Caco-2 (cell line): ENCODE measurements at regions not wholly inside any gene's neighbourhood (a gene's known extent, or its start where the extent isn't known, plus 50 kb on each side); places are given as distances from the start of the nearest gene placed in this dataset.

Source experiments
- BruUV-seq: library from RNA; stranded (reverse); fragments of 400-500 nt; replicated peaks from 2 replicates; lab custom pipeline; 2021; lab: Mats Ljungman, UMichigan
- CTCF ChIA-PET: fragments of 300-600 bp; sonication (Branson Sonifier 250); formaldehyde crosslinking; loops from one replicate; lab custom pipeline; 2022; ENCODE audit warnings: antibody characterized with exemption; lab: Charles Lee
- POLR2A ChIA-PET: fragments of 300-600 bp; sonication (Branson Sonifier 250); formaldehyde crosslinking; loops from one replicate; lab custom pipeline; 2022; ENCODE audit warnings: antibody characterized with exemption; lab: Charles Lee
- DNase-seq, 2 experiments: peaks; one replicate each; pipeline versions ENCODE4 v3.0.0 to v3.0.0-alpha.2; 2020 to 2022
- H3K27me3 ChIP-seq: replicated peaks from 2 replicates; pipeline ENCODE4 v1.6.0; 2011; ENCODE audit warnings: low read length; ENCODE audit not compliant: control insufficient read depth, insufficient read depth
- H3K36me3 ChIP-seq: 2 replicates; pipeline ENCODE4 v1.5.1; 2011; ENCODE audit warnings: low read length; ENCODE audit not compliant: control insufficient read depth, insufficient read depth
- H3K4me1 ChIP-seq: fragments of 250-450 bp; sonication (Bioruptor Pico); 2 replicates; pipeline ENCODE4 v1.5.1; 2020; ENCODE audit warnings: mild to moderate bottlenecking
- H3K4me3 ChIP-seq: 2 replicates; pipeline ENCODE4 v1.5.1; 2011; ENCODE audit warnings: low read depth, mild to moderate bottlenecking, control low read depth, low read length
- H3K9me3 ChIP-seq: fragments of 250-450 bp; sonication (Bioruptor Pico); 2 replicates; pipeline ENCODE4 v1.5.1; 2020; ENCODE audit warnings: mild to moderate bottlenecking, moderate library complexity
- H3K27ac Mint-ChIP-seq: one replicate; pipeline ENCODE4 v1.8.0; 2022; ENCODE audit warnings: mixed read lengths; ENCODE audit not compliant: unreplicated experiment
- H3K27me3 Mint-ChIP-seq: one replicate; pipeline ENCODE4 v1.8.0; 2022; ENCODE audit warnings: mixed read lengths; ENCODE audit not compliant: insufficient read depth, unreplicated experiment
- H3K36me3 Mint-ChIP-seq: one replicate; pipeline ENCODE4 v1.8.0; 2022; ENCODE audit warnings: mild to moderate bottlenecking, mixed read lengths; ENCODE audit not compliant: insufficient read depth, unreplicated experiment
- H3K4me1 Mint-ChIP-seq: one replicate; pipeline ENCODE4 v1.8.0; 2022; ENCODE audit warnings: low read depth, mixed read lengths; ENCODE audit not compliant: unreplicated experiment
- H3K4me3 Mint-ChIP-seq: one replicate; pipeline ENCODE4 v1.8.0; 2022; ENCODE audit warnings: mild to moderate bottlenecking, moderate library complexity, mixed read lengths; ENCODE audit not compliant: unreplicated experiment
- H3K9me3 Mint-ChIP-seq: one replicate; pipeline ENCODE4 v1.8.0; 2022; ENCODE audit warnings: mixed read lengths; ENCODE audit not compliant: unreplicated experiment
- CTCF ChIP-seq, 2 experiments: fragments of 200-600 bp in 1 of 2; IDR thresholded peaks; 1 replicate in 1 of 2; 2 replicates in 1 of 2; pipeline versions ENCODE4 v1.5.1 to v1.8.0; 2011 to 2022; ENCODE audit warnings: antibody characterized with exemption in 1 of 2, control low read depth in 1 of 2, inconsistent platforms in 1 of 2, low read depth in 1 of 2, low read length in 1 of 2, mild to moderate bottlenecking in 1 of 2, moderate library complexity in 1 of 2; ENCODE audit not compliant: insufficient read depth in 1 of 2, severe bottlenecking in 1 of 2, unreplicated experiment in 1 of 2
- intact Hi-C: fragments of 100-400 bp; cut with micrococcal nuclease; formaldehyde crosslinking; loops from one replicate; pipeline ENCODE4 v1.10.0; 2022; ENCODE audit not compliant: unreplicated experiment

- POLR2A ChIA-PET: no interaction called here
- Histone ChIP-seq H3K36me3 (no peaks in the 10 kb centered on the region), H3K4me3 (no peak overlapping the region), H3K4me1 (no peaks in the 10 kb centered on the region), H3K27me3 (no peaks in the 10 kb centered on the region), H3K9me3 (no peaks in the 10 kb centered on the region)
- no peak for DNase-seq
- Mint-ChIP-seq H3K36me3 (no peaks in the 10 kb centered on the region), H3K4me1 (no peaks in the 10 kb centered on the region), H3K27me3 (peaks cover 3% of the 10 kb centered on the region), H3K9me3 (no peaks in the 10 kb centered on the region), H3K27ac (no peak overlapping the region), H3K4me3 (no peak overlapping the region)
- CTCF ChIA-PET: no interaction called here
- intact Hi-C loops: no loop called here
- no TSS peak for BruUV-seq
- TF ChIP-seq CTCF (IDR thresholded peaks at IDR 0.05; ENCODE audit: insufficient read depth in 1 of 2, low read depth in 1 of 2, low read length in 1 of 2, severe bottlenecking in 1 of 2, unreplicated experiment in 1 of 2): no peak
Observed at GRCh38 chr1:187433598-187433997, 604.8 kb downstream of the PLA2G4A start.

- Histone ChIP-seq H3K4me1 (no peaks in the 10 kb centered on the region), H3K9me3 (no peaks in the 10 kb centered on the region), H3K27me3 (no peaks in the 10 kb centered on the region), H3K4me3 (no peak overlapping the region), H3K36me3 (no peaks in the 10 kb centered on the region)
- ChIA-PET CTCF (no interaction called here), POLR2A (no interaction called here)
- no peak overlapping the region for H3K27ac Mint-ChIP-seq
- H3K9me3 Mint-ChIP-seq: no peaks in the 10 kb centered on the region
- TF ChIP-seq CTCF (IDR thresholded peaks at IDR 0.05; ENCODE audit: insufficient read depth in 1 of 2, low read depth in 1 of 2, low read length in 1 of 2, severe bottlenecking in 1 of 2, unreplicated experiment in 1 of 2): no peak
- H3K36me3 Mint-ChIP-seq: no peaks in the 10 kb centered on the region
- H3K4me1 Mint-ChIP-seq: no peaks in the 10 kb centered on the region
- DNase-seq: no peak
- H3K27me3 Mint-ChIP-seq: no peaks in the 10 kb centered on the region
- no TSS peak for BruUV-seq
- intact Hi-C loops: no loop called here
- H3K4me3 Mint-ChIP-seq: no peak overlapping the region
Observed at GRCh38 chr1:187442603-187443002, 613.9 kb downstream of the PLA2G4A start.

GRCh38 chr1:187443939-187444338 lies 615.2 kb downstream of the PLA2G4A start:
- Histone ChIP-seq H3K9me3 (no peaks in the 10 kb centered on the region), H3K36me3 (no peaks in the 10 kb centered on the region), H3K4me1 (no peaks in the 10 kb centered on the region), H3K27me3 (no peaks in the 10 kb centered on the region), H3K4me3 (no peak overlapping the region)
- ChIA-PET CTCF (no interaction called here), POLR2A (no interaction called here)
- no peak for DNase-seq
- TF ChIP-seq CTCF (IDR thresholded peaks at IDR 0.05; ENCODE audit: insufficient read depth in 1 of 2, low read depth in 1 of 2, low read length in 1 of 2, severe bottlenecking in 1 of 2, unreplicated experiment in 1 of 2): no peak
- BruUV-seq: no TSS peak
- H3K27me3 Mint-ChIP-seq: no peaks in the 10 kb centered on the region
- H3K4me1 Mint-ChIP-seq: no peaks in the 10 kb centered on the region
- H3K9me3 Mint-ChIP-seq: no peaks in the 10 kb centered on the region
- H3K4me3 Mint-ChIP-seq: no peak overlapping the region
- intact Hi-C loops: no loop called here
- H3K36me3 Mint-ChIP-seq: no peaks in the 10 kb centered on the region
- no peak overlapping the region for H3K27ac Mint-ChIP-seq
